HG02763 (cell line): ENCODE measurements at regions not wholly inside any gene's neighbourhood (a gene's known extent, or its start where the extent isn't known, plus 50 kb on each side); places are given as distances from the start of the nearest gene placed in this dataset.

Experiments used
- ATAC-seq: cut with Tn5 transposase; IDR thresholded peaks from one replicate; pipeline ENCODE4 v1.9.1; 2021; ENCODE audit warnings: mild to moderate bottlenecking, moderate library complexity; ENCODE audit not compliant: unreplicated experiment

DNA sequence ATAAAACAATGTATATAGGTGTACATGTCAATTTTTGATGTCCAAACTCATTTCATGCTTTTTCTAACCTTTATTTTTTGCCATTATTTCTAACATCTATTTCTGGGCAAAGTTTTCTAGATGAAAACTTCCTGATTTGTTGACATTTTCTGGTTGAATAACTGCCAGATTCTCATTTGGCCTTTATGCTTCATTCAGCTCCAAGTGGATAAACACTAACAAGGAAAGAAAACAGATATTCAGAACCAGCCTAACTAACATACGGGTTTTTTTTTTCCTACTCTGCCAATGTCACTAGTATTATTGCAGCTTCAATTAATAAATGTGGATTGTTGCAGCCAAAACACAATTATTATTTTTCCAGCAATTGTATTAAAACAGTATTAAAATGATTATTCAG, 50.9 kb upstream of the RAP1GDS1 start:
- ATAC-seq = no peak

DNA sequence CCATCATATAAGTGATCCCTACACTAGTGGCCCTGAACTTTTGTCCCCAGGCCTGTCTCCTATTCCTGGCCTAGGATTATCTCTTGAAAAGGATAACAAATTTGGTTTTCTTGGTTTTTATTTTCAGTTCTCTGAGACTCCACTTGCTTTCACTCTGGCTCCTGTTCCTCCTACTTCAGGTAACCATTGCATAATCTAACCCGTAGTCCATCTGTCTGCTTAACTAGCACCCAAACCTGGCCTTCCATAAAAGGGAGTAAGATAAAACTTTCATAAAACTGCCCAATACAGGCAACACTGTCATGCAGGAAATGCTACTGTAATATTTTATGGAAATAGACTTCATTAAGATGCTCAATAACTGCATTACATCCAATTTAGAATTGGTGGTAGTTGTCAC, 52.1 kb upstream of the RAP1GDS1 start:
- no peak for ATAC-seq

DNA sequence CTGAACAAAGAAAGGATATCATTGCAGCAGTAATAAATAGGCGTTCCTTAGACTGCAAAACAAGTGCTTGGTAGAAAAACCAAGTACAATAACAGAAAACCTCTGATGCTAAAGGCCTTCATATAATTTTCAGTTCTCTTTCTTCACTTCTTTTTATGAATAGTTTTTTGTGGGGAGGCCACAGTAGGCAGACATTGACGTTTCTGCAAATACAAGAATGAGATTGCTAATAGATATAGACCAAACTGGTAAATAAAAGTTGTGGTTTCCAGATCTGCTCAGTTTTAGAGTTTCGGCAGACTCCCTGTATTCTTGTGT, 57.0 kb upstream of the RAP1GDS1 start:
- peak; percentile 41 for ATAC-seq

DNA sequence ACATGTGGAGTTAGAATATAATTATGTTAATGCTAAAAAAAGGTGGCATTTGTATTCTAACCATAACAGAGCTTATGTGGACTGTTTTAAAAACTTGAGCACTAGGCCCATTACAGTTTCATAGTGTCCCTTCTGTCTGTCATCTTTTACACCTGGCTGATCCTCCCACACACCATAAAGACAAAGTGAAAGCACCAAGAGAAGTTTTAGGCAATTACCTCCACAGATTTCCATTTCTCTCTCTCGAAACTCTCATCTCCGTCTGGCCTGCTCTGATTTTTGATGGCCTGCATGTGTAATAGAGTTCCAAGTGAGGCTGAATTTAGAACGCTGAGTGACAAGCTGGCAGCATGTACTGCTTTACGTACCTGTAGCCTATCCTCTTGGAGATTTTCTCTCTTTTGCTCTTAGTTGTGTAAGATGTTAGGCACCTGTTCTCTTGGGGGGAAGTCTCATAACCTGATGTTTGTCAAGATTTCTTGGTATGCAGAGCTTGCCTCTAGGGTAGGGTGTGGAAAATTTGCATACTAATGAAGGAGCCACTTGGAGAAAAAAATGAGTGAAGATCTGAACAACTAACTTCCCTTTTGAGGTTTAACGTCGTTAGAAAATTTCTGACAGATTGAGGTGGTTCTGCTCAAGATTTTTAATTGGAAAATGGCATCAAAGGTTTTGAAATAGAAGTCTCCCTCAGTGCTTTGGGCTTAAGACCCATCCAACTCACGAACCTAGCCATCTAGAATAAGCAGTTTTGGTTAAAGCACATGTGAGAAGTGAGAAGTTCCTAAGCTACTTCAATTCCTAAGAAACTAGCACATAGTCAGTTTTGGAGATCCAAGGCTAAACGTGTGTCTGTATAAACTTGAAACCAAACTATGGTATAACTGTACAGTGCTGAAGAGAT, 57.6 kb upstream of the RAP1GDS1 start:
- peak; percentile 91 for ATAC-seq

DNA sequence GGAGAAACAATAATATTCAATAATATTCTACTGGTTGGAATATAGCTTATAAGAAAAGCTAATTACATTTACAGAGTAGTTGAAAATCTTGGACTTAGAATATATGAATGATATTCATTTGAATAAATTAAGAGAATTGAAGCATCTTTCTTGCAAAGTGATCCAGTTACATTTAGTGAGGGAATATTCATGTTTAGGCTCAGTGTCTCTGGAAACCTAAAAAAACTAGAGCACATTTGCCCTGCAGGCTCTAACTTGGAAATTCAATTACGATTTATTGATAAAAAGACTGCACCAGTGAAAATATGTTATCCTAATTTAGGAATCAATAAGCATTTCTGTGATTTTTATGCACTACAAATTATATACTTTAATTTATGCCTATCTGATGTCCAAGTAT, 58.3 kb upstream of the RAP1GDS1 start:
- ATAC-seq = no peak

DNA sequence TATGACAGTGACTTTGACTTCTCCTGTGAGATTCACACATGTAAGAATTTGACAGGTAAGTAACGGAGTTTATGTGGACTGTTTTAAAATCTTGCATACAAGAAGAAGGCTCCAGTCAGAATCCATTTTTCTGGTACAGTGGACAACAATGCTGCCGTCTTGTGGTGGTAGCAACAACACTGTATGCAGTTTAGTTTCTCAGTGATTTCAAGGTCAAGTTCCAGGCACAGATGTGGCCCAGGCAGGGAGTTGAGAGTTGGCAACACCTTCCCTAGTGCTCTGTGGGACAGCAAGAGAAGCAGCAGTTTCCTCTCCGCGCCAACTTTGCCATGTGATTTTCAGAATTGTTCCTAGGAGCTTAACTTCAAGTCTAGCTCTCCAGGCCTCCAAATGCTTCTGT, 56.0 kb upstream of the STPG2 start:
- ATAC-seq = no peak

DNA sequence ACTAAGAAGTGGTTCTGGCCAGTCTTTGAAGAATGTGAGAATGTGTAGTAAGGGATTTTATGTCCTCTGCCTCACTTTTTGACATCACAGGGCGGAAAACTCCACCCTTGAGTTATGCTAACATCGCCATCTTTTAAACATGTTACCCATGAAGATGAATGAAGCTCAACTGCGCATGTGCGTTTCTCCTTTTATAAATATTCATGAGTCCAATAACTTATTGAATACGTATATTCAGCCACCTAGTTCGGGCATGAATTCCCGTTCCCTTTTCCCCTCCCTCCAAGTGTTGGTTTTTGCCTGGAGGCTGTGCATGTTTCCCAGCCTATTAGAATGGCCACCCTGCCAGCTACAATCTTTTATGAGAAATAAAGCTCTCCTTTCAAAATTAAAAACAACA, 51.7 kb upstream of the STPG2 start:
- no peak for ATAC-seq

DNA sequence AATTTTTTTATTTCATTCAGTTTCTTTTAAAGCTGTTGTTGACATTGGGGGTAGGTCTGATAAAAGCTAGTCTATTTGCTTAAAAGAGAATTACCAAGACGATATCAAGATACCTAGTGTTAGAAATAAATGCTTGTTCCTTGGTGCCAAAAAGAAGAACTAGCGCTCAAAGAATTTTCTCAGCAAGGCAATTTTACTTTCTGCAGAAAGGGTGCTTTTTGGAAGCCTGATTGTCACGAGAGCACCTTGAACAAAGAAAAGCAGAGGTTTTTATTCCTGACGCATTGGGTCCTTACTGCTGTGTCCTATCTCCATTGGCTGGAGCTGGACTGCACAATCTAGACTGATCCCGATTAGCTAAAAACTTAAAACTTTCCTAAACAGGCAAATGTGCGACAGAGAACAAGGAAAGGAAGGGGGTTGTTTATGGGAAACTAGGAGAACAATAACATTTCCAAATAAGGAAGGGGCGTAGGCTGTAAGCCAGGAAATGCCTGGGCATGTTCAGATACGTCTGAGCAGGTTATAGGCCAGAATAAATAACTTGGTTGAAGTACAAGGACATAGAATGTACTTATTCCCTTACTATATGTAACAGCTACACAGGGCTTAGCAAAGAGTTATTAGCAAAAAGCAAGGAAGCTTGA, 50.3 kb upstream of the STPG2 start:
- no peak for ATAC-seq
